Ovary (tissue), 7 donors: ENCODE measurements at regions not wholly inside any gene's neighbourhood (a gene's known extent, or its start where the extent isn't known, plus 50 kb on each side); places are given as distances from the start of the nearest gene placed in this dataset.

Source experiments
- DNase-seq, 5 donors: peaks; one replicate each; pipeline ENCODE4 v3.0.0-alpha.2; 2019 to 2020
- H3K27ac ChIP-seq, 2 donors: fragments of 200-600 bp; one replicate each; pipeline versions ENCODE4 v1.5.1 to v1.8.0; 2019 to 2022
- H3K27me3 ChIP-seq: fragments of 200-600 bp; one replicate; pipeline ENCODE4 v1.8.0; 2022
- H3K36me3 ChIP-seq: fragments of 200-600 bp; sonication (generic); one replicate; pipeline ENCODE4 v1.5.1; 2019
- H3K4me1 ChIP-seq: one replicate; pipeline ENCODE4 v1.8.1; 2013; ENCODE audit warnings: mild to moderate bottlenecking, moderate library complexity; ENCODE audit not compliant: insufficient read depth
- H3K4me3 ChIP-seq: fragments of 200-600 bp; sonication (generic); one replicate; pipeline ENCODE4 v1.5.1; 2017
- H3K9me3 ChIP-seq, 2 donors: fragments of 200-600 bp in 1 of 2; sonication (generic) in 1 of 2; one replicate each; pipeline versions ENCODE4 v1.5.1 to v1.8.1; 2013 to 2019; ENCODE audit warnings: mild to moderate bottlenecking in 1 of 2, moderate library complexity in 1 of 2
- CTCF ChIP-seq, 3 donors: fragments of 450-650 bp in 2 of 3; fragments of 200-600 bp in 1 of 3; IDR thresholded peaks; one replicate each; pipeline versions ENCODE4 v1.5.1 to v1.8.0; 2016 to 2022; ENCODE audit warnings: antibody characterized with exemption in 3 of 3, mild to moderate bottlenecking in 1 of 3
- EP300 ChIP-seq: sonication (generic); formaldehyde crosslinking; IDR thresholded peaks from one replicate; pipeline ENCODE4 v1.6.1; 2017; ENCODE audit warnings: antibody characterized with exemption
- POLR2A ChIP-seq: fragments of 450-650 bp; IDR thresholded peaks from one replicate; pipeline ENCODE4 v1.6.1; 2017; ENCODE audit warnings: antibody characterized with exemption, mild to moderate bottlenecking, moderate library complexity
- WGBS, 3 donors: extraction: QIAGEN DNeasy Blood & Tissue Kit in 1 of 3; methylation state at CpG; one replicate each; pipeline versions ENCODE4 v1.1.5 to v1.1.7; 2013 to 2017; 5-methylcytosine and 5-hydroxymethylcytosine counted together
- intact Hi-C, 4 donors: fragments of 100-400 bp; cut with DNase I; formaldehyde crosslinking; loops; one replicate each; pipeline versions ENCODE4 v1.11.0 to v1.15.1; 2022 to 2023
- donor health status: DM: no; HTN: no; CAD: no; lungs with moderate emphysema.
- donor health status: DM: no; HTN: no; CAD: no.
- donor health status: Bipolar disorder and iron deficiency.
- donor health status: DM: no; HTN: no; CAD: no.
- donor health status: DM: yes; HTN: yes; CAD: no.

- H3K27ac ChIP-seq, result no peak overlapping the region
Measured at GRCh38 chr2:224187220-224187619, 148.1 kb upstream of the SERPINE2 start.

GRCh38 chr2:224185023-224185601 is 146.0 kb upstream of the SERPINE2 start:
- TF ChIP-seq EP300 (no peak), POLR2A (no peak)
- intact Hi-C loops, result no loop called here
- no peaks in the 10 kb centered on the region for H3K9me3 ChIP-seq
- no peaks in the 10 kb centered on the region for H3K36me3 ChIP-seq
- no peak overlapping the region for H3K27ac ChIP-seq
- H3K27me3 ChIP-seq, result no peaks in the 10 kb centered on the region
- no peak overlapping the region for H3K4me3 ChIP-seq
- no peak for DNase-seq
- H3K4me1 ChIP-seq, result no peaks in the 10 kb centered on the region
- 77 to 81% (median 81%) methylated on average over 4 of the region's 4 CpGs for WGBS, 3 donors

More at GRCh38 chr2:224187220-224187619, 148.1 kb upstream of the SERPINE2 start:
- no peak for TF ChIP-seq POLR2A
- TF ChIP-seq EP300, result no peak
- TF ChIP-seq CTCF (IDR thresholded peaks at IDR 0.05), result no peak
- no peaks in the 10 kb centered on the region for H3K36me3 ChIP-seq
- WGBS, 3 donors, result 92 to 97% (median 96%) methylated on average over 1 of the region's 1 CpG
- H3K4me1 ChIP-seq, result no peaks in the 10 kb centered on the region
- no peak for DNase-seq
- no peaks in the 10 kb centered on the region for H3K9me3 ChIP-seq
- H3K27me3 ChIP-seq, result no peaks in the 10 kb centered on the region
- intact Hi-C loops, result no loop called here
- no peak overlapping the region for H3K4me3 ChIP-seq

GRCh38 chr2:224183086-224183485 is 144.0 kb upstream of the SERPINE2 start:
- DNase-seq, result no peak
- Histone ChIP-seq H3K36me3 (no peaks in the 10 kb centered on the region), H3K27ac (no peak overlapping the region), H3K4me3 (no peak overlapping the region), H3K27me3 (no peaks in the 10 kb centered on the region), H3K4me1 (peaks cover 2% of the 10 kb centered on the region), H3K9me3 (no peaks in the 10 kb centered on the region)
- TF ChIP-seq CTCF (IDR thresholded peaks at IDR 0.05) (no peak), POLR2A (no peak), EP300 (no peak)
- 66 to 73% (median 67%) methylated on average over 3 of the region's 3 CpGs for WGBS, 3 donors
- intact Hi-C loops, result no loop called here

- TF ChIP-seq CTCF (IDR thresholded peaks at IDR 0.05) (no peak), POLR2A (no peak), EP300 (no peak)
- H3K4me3 ChIP-seq, result no peak overlapping the region
- H3K4me1 ChIP-seq, result peaks cover 2% of the 10 kb centered on the region
- H3K27me3 ChIP-seq, result no peaks in the 10 kb centered on the region
- no peak overlapping the region for H3K27ac ChIP-seq
- intact Hi-C loops, result no loop called here
- DNase-seq, result no peak
- H3K36me3 ChIP-seq, result no peaks in the 10 kb centered on the region
- no peaks in the 10 kb centered on the region for H3K9me3 ChIP-seq
- 84 to 95% (median 89%) methylated on average over 3 of the region's 3 CpGs for WGBS, 3 donors
Measured at GRCh38 chr2:224182498-224182897, 143.4 kb upstream of the SERPINE2 start.

- no peaks in the 10 kb centered on the region for H3K9me3 ChIP-seq
- no peak overlapping the region for H3K27ac ChIP-seq
- intact Hi-C loops, result no loop called here
- TF ChIP-seq CTCF (IDR thresholded peaks at IDR 0.05) (no peak), POLR2A (no peak), EP300 (no peak)
- no peaks in the 10 kb centered on the region for H3K36me3 ChIP-seq
- 94% methylated on average over 6 of the region's 6 CpGs for WGBS, 3 donors
- DNase-seq, result no peak
- H3K4me1 ChIP-seq, result peaks cover 2% of the 10 kb centered on the region
- H3K4me3 ChIP-seq, result no peak overlapping the region
- H3K27me3 ChIP-seq, result no peaks in the 10 kb centered on the region
Measured at GRCh38 chr2:224181534-224182155, 142.6 kb upstream of the SERPINE2 start.
